Epidermal melanocyte (primary cell): ENCODE measurements at regions not wholly inside any gene's neighbourhood (a gene's known extent, or its start where the extent isn't known, plus 50 kb on each side); places are given as distances from the start of the nearest gene placed in this dataset.

Experiments
- DNase-seq: peaks from one replicate; pipeline ENCODE4 v3.0.0; 2011; ENCODE audit warnings: low spot score; ENCODE audit not compliant: insufficient read length

DNA sequence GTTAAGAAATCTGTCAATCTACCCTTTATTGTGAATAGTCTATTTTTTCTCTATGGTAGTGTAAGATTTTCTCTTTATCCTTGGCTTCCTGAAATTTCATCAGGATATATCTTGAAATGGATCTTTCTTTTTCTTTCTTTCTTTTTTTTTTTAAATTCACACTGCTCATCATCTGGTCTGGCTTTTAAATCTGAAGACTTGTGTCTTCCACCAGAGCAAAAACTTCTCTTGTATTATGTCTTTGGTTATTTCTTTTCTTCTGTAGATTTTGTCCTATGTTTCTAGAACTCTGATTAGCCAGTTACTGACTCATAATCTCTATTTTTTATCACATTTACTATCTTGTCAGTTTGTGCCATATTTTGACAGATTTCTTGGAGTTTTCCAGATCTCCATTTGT is 133.8 kb upstream of the LMO4 start:
- no peak for DNase-seq

DNA sequence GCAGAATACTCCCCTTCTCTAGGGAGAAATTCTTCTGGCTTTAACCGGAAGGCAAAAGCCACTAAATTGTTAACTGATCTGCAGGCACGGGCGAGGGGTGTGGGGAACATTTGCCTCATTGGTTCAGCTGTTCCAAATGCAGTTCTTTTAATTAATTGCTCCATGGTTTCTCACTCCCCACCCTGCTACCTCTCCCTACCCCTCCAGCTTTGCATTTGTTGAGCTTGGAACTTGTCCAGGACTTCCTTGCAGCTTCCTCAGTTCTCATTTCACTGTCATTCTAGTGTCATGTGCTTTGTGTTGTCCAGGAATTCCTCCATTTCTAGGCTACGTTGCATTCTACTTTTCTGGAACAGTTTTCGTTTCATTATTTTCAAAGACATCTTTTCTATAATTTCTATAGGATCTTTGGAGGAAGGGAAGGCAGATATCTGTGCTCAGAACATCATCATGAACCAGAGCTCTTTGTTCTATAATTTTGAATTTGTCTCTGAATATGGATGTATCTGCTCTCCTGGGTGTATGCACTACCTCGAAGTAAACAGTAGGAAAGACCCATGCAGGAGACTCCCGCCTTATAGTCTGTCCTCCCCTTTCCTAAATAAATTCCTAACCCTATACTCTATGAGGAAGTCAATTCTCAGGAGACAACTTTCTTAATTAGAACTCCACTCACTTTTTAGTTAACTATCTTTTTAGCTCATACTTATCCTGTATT is 132.4 kb upstream of the LMO4 start:
- DNase-seq = no peak

DNA sequence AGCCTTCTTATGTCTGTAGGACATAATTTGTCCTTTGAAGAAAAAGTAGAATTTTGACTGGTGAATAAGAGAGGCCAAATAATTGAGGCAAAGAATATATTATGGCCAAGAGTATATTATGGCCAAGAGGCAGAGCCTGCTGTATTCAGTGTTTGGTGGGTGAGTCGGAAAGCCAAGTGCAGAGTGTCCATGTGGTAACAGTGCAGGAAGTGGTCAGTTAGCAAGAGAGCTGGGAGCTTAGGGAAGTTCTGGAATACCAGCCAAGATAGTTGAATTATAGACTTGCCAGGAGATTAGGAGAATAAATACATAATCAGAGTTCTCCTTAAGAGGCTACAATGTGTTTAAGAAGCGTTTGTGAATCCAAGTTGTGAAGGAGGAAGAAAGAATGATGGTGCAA is 131.5 kb upstream of the LMO4 start:
- DNase-seq = no peak

DNA sequence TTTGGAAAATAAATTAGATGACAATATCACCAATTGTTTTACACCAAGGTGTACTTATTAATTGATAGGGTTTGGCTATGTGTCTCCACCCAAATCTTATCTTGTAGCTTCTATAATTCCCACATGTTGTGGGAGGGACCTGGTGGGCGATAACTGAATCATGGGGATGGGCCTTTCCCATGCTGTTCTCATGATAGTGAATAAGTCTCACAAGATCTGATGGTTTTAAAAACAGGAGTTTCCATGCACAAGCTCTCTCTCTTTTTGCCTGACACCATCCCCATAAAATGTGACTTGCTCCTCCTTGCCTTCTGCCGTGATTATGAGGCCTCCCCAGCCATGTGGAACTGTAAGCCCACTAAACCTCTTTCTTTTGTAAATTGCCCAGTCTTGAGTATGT is 131.0 kb upstream of the LMO4 start:
- no peak for DNase-seq

DNA sequence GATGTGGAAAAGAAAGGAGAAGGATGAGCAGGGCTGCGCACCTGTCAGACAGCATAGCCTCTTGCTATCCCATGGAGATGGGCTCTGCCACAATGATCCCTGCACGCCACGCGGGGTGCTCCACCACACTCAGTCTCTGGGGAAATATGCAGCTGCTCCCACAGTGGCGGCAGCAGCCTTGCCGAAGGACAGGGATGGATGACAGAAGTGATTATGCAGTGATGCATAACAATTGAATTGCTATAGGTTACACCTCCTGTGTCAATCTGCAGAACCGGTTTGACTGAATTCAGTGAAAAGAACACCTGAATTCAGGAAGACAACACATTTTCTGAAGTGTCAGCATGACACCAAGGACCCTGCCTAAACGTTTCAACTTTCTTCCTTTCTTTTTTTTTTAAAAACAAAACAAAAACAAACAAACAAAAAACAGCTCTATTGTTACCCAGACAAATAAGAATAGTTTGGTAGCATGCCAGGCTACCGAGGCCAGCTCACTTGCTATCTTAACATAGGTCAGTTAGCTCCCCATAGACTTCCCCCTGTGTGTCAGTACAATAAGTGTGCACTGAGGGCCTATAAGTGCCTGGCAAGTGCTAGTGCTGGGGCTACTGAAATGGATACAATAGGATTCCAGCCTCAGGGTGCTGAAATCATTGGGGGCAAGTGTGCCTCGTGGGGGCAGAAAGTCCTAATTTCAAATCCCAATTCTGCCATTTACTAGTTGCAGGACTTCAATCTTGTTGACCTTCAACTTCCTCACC is 127.6 kb upstream of the LMO4 start:
- DNase-seq = no peak

DNA sequence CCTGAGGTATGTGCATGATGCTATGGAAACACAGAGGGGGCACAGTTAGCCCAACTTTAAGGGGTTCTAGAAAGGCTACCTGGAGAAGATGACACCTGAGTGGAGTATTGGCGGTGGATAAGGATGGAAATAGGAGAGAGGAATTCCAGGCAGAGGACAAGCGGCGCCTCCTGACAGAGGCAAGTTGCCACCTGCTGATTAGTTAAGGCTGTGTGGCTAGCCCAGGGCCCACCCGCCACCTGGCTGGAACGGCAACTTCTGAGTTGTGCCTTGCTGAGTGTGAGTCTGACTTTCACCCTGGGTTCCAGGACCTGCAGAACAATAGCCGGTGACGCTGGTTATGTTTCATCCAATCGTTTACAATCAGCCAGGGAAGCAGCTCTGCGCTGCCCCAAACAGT is 126.9 kb upstream of the LMO4 start:
- DNase-seq = no peak

DNA sequence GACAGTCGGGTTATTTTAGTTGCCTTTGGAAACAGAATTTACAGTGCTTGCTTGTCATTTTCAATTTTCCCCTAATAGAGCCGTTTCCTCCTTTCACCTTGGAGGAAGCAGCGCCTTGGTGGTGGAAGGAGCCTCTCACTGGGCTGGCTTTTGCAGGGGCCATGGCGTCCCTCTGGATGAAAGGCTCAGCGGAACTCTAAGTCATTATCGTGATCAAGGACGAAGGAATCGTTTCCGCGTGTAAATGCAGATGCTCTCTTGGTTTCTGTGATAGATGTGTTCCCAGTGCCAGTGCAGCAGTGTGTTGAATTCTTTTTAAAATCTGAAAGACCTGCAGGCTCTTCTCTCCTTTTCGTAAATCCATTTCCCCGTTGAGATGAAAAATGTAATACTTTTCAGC is 126.2 kb upstream of the LMO4 start:
- DNase-seq = no peak

DNA sequence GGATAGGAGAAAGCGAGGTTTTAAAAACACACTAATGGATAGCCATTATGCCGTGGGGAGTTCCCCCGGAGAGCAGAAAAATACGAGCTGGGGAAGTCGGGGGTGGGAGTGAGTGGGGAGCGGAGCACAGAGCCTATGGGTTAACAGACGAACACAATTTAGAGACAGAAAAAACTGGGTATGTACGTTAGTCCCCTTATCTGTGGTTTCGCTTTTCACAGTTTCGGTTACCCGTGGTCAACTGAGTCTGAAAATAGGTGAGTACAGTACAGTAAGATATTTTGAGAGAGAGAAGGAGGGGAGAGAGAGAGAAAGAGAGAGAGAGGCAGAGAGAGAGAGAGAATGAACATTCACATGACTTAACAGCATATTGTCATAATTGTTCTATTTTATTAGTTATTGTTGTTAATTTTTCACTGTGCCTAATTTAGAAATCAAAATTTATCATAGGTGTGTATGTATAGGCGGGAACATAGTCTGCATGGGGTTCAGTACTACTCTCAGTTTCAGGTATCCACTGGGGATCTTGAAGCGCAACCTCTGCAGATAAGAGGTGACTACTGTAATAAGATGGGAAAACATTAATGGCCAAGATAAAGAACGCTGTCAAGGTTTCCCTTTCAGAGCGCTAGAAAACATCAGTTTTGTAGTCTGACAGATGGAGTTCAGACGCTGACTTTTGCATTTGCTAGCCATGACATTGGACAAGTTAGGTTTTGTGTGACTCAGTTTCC is 125.6 kb upstream of the LMO4 start:
- DNase-seq = no peak

DNA sequence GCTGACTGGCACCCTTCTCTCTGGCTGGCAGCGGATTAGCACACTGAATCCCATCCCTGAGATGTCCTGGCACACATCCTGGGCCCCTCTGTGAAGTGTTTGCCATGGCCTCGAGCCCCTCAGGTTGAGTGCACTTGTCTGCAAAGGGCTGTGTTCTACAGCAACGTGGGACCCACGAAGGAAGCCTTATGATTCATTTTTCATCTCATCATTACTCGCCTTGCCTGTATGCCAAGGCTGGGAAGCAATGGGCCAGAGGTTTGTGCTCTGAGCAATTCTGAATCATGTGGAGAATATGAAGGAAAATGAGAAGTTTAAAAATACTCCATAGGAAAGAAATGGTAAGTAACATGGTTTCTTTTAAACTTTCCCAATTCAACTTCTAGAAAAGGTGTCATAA is 124.8 kb upstream of the LMO4 start:
- no peak for DNase-seq

DNA sequence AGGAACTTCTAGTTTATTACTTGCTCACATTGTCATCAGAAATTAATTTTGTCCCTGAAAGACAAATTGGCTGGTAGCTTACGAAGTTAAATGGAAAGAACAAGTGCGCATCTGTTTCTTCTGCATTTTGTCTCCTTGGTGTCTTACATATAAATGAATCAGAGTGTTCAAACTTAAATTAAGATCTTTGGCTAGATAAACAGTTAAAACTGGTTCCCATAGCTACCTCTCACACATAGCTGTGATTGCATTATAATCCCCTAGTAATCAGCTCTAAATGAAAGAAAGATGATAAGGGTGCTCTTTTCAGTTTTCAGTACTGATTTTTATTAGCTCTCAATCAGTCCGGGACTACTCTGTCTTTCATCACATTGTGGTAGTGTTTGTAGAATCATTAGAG is 124.2 kb upstream of the LMO4 start:
- no peak for DNase-seq

DNA sequence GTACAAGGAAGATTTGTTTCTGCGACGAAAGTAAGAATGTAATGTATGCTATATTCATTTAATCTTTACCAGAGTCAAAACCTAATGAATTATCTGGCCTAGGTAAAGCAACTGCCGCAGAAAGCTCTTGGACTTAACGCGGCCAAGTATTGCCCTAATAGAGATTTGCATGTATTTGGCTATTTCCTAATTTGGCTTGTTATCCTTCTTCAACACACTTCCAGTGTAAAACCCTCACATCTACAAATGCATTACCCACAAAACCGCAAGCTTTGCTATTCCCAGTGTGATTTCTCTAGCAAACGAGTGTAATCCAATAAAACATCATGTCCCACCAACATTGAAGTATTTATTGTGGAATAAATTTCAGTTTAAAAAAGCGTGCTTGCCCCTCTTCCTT is 123.8 kb upstream of the LMO4 start:
- DNase-seq = no peak

DNA sequence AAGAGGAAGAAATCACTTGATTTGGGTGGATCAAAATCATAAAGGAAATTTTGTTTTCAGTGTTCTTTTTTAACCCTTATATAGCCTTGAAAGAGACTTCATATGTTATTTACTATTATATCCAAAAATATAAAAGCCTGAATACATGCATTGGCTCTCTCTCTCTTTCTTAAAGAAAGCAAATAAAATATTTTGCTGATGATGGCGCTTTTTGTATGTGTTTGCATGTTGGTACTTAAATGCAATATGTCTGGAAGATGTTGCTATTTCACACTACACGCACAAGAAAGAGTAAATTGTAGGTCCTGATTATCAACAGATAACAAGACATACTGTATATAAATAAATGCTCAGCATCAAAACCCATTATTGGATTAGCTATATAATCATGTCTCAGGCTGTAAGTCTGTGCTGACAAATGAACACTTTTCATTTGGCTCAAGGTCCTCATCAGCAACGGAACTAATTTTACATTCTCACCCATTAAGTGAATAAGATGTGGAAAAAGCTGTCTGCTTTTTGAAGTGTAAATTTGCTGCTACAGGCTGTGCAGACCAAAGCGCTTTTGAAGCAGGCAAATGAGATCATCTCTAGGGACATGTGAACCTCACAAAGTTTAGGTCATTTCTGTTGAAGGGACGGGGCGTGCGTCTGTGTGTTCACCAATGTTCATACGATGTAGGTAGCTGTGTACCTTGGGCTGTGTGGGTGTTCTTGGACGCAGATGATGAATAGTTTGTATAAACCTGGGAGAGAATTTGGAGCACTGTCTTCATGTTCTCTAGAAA is 122.4 kb upstream of the LMO4 start:
- DNase-seq = no peak

DNA sequence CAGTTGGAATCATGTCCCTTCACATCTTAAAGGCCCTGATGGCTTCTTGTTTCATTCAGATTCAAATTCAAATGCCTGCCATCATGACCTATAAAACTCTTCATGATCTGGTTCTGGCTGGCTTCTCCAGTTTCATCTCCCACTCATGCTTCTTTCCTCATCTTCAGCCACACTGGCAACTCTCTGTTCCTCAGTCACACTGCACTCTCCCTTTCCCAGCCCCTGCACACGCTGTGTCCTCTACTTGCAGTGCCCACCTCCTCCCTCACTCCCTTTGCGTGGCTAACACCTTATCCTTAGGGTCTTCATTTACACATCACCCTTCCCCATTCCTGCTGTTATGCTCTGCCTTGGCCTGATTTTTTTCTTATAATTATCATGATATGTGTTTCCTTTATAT is 120.6 kb upstream of the LMO4 start:
- no peak for DNase-seq

DNA sequence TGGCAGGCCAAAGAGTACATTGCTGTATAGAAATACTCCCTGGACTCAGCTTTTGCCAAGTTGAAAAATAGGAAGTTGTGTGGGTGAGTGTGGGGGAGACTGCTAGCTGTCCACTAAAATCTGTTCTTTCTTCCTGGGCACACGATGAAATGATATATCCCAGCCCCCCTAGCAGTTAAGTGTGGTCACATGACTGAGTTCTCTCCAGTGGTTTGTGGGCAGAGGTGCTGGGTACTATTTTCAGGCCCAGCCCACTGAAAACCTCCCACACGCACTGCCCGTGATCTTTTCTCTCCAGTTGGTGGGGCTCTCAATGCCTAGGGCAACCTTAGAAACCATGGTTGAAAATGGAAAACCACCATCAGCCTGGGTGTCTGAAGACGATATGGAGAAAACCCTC is 119.7 kb upstream of the LMO4 start:
- no peak for DNase-seq

DNA sequence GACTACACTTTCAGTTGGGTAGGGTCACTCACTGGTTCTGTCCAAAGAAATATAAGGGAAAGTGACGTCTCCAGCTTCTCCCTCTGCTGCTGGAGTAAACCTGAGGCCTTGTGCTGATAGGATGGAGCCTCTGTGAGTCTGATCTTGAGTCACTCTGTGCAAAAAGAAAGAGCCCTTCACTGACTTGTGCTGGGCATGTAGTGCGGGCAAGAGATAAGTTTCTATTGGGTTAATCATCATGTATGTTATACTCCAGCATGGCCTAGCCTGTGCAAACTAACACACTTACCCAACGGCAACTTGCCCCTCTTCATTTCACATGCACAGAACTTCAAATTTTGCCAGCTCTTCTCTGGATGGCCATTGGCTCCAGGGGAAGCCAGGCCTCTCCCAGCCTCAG is 118.5 kb upstream of the LMO4 start:
- no peak for DNase-seq

DNA sequence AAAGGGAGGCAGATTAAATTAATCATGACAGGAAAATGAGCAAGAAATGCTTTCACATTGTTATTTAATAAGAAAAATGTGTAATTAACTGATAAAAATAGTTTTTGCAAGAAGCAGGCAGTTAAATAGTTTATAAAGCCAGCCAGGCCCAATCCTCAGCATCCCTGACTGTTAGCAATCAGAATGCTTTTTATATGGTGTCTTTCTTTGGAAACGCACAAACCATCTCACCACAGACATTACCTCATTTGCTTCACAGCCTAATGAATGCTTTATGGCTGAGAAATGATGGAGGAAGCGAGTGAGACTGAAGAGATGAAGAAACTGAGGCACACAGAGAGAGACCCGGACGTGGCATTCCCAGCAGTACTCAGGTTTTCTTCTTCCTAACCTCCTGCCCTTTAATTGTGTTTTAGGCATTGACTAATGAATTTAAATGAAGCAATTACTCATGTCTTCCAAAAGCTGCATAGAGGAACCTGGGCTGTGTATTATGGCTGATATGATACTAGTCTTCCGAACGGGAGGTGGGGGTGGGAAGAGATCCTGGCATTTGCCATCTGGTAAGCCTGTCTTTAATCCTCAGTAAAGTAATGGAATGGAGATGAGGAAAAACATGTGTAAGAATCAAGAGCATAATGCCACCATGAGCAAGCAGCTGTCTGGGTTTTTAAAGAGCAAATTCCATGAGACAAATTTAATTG is 116.1 kb upstream of the LMO4 start:
- DNase-seq = no peak

DNA sequence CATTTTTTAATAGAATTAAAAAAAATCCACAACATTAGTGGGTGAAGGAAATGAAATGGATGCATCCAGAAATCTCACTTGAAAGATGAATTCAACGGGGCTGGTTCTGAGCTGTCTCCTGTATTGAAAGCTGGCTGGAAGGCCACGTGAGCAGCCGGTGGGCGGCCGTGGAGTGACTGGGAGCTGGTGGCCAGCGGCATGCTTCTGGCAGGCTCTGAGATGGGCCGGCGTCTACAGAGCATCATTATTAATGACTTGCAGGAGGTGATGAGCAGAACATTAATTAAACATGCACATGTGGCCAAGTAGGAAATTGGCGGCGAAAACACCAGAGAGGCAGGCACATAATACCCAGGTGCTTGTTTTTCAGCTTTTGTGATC is 115.6 kb upstream of the LMO4 start:
- DNase-seq = no peak

DNA sequence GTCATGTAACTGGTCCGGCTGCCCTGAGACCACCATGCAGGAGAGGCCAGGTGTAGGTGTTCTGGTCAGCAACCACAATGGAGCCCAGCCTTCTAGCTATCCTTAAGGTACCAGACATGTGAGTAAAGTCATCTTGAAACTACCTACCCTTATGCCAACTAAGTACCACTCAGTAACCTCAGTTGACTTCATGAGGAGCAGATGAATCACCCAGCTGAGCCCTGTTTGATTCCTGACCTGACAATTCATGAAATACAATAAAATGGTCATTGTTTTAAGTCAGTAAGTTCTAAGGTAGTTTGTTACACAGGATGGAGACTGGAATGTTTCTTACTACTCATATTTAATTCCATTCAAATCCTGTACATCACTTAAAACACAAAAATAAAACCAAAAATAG is 113.1 kb upstream of the LMO4 start:
- DNase-seq = no peak

DNA sequence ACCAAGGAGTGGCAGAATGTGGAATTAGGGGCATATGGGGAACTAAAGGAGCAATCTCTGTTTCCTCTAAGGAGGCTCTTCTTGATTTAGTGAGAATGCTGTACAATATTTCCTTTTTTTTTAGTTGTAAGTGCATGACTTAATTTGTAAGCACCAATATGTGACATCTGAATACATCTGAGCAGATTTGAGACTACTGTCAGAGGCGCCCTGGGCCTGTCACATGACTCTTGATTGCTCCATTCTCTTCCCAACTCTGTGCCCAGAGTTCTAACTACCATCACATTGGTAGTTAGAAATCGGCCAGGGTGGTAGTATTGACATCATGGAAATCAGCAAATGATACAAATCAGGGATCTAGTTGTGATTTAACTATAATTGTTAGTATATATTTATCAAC is 110.1 kb upstream of the LMO4 start:
- no peak for DNase-seq

DNA sequence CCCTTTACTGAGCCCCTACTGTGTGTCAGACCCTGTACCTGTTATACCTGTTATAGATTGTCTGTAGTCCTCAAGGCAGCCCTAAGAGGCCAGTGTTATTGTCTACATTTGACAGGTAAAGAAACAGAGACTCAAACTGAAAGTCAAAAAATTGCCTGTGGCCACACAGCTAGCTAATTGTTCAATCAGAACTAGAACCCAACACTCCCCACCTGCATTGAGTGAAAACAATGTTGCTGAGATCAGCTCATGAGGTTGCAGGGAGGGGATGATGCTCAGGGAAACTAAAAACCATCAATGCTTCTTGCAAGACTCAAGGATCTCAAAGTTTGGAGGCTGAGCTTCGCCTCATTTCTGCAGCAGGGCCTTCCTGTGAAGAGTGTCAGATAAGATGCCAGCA is 109.5 kb upstream of the LMO4 start:
- no peak for DNase-seq

DNA sequence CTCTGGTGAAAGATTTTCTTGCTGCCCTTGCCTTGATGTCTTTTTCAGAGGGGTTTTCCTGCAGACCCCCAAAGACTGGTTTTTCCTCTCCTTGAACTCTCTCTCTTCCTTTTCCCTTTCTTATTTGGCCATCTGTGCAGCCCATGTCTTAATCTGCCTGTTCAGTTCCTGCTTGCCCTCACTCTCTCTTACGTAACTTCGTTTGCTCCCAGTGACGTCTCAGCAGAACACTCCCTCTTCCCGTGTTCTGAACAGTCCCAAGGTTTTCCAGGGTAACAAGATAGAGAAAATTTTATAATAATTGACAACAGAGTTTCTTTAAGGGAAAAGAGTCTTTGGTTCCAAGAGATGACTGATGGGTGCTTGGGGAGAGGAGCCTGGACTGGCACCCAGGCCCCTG is 109.1 kb upstream of the LMO4 start:
- DNase-seq = no peak
